ENCODE measurements at regions not wholly inside any gene's neighbourhood (a gene's known extent, or its start where the extent isn't known, plus 50 kb on each side); places are given as distances from the start of the nearest gene placed in this dataset.

DNA sequence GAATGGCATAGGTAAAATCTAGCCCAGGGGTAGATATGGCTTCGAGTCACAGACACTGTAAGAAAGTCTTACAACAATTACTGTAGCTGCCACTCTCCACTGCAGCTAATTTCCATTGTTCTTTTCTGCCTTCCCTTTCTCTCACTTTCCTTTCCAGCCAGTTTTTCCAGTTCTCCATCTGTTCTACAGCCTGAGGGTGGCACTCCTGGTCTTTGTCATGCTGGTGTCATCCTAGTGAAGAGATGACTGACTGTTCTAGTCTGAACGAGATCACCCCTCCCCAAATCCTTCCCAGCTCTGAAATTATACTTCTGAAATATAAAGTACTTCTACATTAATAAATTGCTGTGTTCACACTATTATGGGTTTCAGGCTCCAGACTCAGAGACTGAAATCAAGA, 74.2 kb upstream of the CSRP2 start:
- Mint-ChIP-seq H3K27me3 (peaks cover 14% of the 10 kb centered on the region), H3K4me3 (no peak overlapping the region), H3K4me1 (no peaks in the 10 kb centered on the region), H3K36me3 (ENCODE audit: low read depth) (no peaks in the 10 kb centered on the region), H3K27ac (no peak overlapping the region), H3K9me3 (no peaks in the 10 kb centered on the region)
- CTCF ChIA-PET: no interaction called here
- ATAC-seq (ENCODE audit: low read depth): no peak
- intact Hi-C loops (cut with micrococcal nuclease): no loop called here
- DNase-seq: no peak
- POLR2A ChIA-PET: no interaction called here
- TF ChIP-seq CTCF (IDR thresholded peaks at IDR 0.05): no peak

DNA sequence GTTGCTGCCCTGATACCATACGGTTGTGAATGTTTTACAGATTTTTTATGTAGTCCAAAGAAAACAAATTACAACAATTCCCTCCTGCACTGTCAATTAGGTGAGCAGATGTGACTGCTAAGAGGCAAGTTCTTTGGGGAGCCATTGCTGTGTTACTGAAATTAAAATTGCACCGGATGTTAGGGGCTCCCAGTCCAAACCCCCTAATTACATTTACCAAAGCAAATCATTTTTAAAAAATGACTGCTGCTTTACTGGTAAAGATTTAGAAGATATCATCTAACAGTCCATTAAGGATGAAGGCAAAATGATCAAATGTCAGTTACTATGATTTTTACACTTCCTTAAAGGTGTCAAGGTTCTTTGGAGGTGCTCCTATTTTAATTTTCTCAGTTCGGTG, 70.1 kb upstream of the CSRP2 start:
- TF ChIP-seq CTCF (IDR thresholded peaks at IDR 0.05): no peak
- ChIA-PET CTCF (no interaction called here), POLR2A (no interaction called here)

DNA sequence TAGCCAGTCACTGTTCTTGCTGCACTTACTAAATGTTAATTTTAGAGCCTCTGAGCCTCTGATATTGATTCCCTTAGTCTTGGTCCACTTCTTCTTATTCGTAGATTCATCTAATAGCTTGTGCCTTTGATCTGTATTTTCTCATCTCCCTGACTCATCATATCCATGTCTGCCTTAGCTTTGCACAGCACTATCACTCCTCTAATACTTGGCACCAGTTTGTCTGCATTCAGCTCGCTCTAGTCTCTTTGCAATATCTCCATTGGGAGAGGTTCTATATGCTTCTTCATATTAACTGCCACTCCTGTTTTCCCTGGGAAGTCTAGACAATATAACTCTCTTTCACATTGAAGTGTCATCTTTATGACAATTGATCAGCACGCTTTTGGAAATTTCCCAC, 68.5 kb upstream of the CSRP2 start:
- Mint-ChIP-seq H3K4me3 (no peak overlapping the region), H3K27me3 (peaks cover 2% of the 10 kb centered on the region), H3K4me1 (no peaks in the 10 kb centered on the region), H3K27ac (no peak overlapping the region), H3K36me3 (ENCODE audit: low read depth) (no peaks in the 10 kb centered on the region), H3K9me3 (no peaks in the 10 kb centered on the region)
- CTCF ChIA-PET: no interaction called here
- intact Hi-C loops (cut with micrococcal nuclease): no loop called here
- POLR2A ChIA-PET: no interaction called here
- ATAC-seq (ENCODE audit: low read depth) (no peak), DNase-seq (no peak)
- TF ChIP-seq CTCF (IDR thresholded peaks at IDR 0.05): no peak

More for the DNA sequence above, 70.1 kb upstream of the CSRP2 start:
- Mint-ChIP-seq H3K9me3 (no peaks in the 10 kb centered on the region), H3K4me1 (no peaks in the 10 kb centered on the region), H3K36me3 (ENCODE audit: low read depth) (no peaks in the 10 kb centered on the region), H3K27me3 (peaks cover 10% of the 10 kb centered on the region), H3K4me3 (no peak overlapping the region), H3K27ac (no peak overlapping the region)
- intact Hi-C loops (cut with micrococcal nuclease): no loop called here
- ATAC-seq (ENCODE audit: low read depth) (no peak), DNase-seq (no peak)

DNA sequence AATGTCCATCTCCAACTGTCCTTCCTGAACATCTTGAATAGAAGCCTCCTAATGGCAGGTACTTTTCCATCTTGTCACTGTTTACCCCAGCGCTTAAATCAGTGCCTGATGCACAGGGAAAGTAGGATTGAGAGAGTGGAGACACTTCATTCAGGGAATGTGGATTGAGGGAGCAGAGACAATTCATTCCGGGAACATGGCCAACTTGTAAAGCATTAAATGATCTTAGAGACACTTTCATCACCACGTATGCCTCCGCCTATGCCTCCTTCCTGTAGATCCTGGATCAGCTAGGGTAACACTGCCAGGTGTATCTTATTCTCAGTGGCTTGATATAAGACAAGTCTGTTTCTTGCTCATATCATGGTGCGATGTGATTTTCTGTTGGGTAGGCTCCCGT, 67.6 kb upstream of the CSRP2 start:
- intact Hi-C loops (cut with micrococcal nuclease): no loop called here
- Mint-ChIP-seq H3K9me3 (no peaks in the 10 kb centered on the region), H3K36me3 (ENCODE audit: low read depth) (no peaks in the 10 kb centered on the region), H3K4me1 (no peaks in the 10 kb centered on the region), H3K27ac (no peak overlapping the region), H3K27me3 (peaks cover 2% of the 10 kb centered on the region), H3K4me3 (no peak overlapping the region)
- ATAC-seq (ENCODE audit: low read depth): no peak
- no peak for TF ChIP-seq CTCF (IDR thresholded peaks at IDR 0.05)
- ChIA-PET POLR2A (no interaction called here), CTCF (no interaction called here)
- no peak for DNase-seq

- ChIA-PET CTCF (no interaction called here), POLR2A (no interaction called here)
- no peak for TF ChIP-seq CTCF (IDR thresholded peaks at IDR 0.05)
- no peak for DNase-seq
- H3K36me3 Mint-ChIP-seq (ENCODE audit: low read depth): no peaks in the 10 kb centered on the region
- intact Hi-C loops (cut with micrococcal nuclease): no loop called here
- H3K27me3 Mint-ChIP-seq: peaks cover 2% of the 10 kb centered on the region
- no peak overlapping the region for H3K4me3 Mint-ChIP-seq
- no peaks in the 10 kb centered on the region for H3K4me1 Mint-ChIP-seq
- ATAC-seq (ENCODE audit: low read depth): no peak
- no peak overlapping the region for H3K27ac Mint-ChIP-seq
- no peaks in the 10 kb centered on the region for H3K9me3 Mint-ChIP-seq
These were observed 67.0 kb upstream of the CSRP2 start for GRCh38 chr12:76945867-76946266.

All from activated B cell treated with CpG ODN at 0.5 μM for 24 hours (primary cell).